Sigmoid colon (tissue), 6 donors: ENCODE measurements at regions not wholly inside any gene's neighbourhood (a gene's known extent, or its start where the extent isn't known, plus 50 kb on each side); places are given as distances from the start of the nearest gene placed in this dataset.

Source experiments
- DNase-seq: peaks from one replicate; pipeline ENCODE4 v3.0.0-alpha.2; 2019
- H3K27ac ChIP-seq, 4 donors: fragments of 200-600 bp; sonication (generic); one replicate each; pipeline ENCODE4 v1.5.1; 2016 to 2019; ENCODE audit warnings: mild to moderate bottlenecking in 1 of 4
- H3K27me3 ChIP-seq, 3 donors: fragments of 200-600 bp; sonication (generic); one replicate each; pipeline ENCODE4 v1.5.1; 2019; ENCODE audit warnings: mild to moderate bottlenecking in 1 of 3
- H3K36me3 ChIP-seq, 4 donors: fragments of 200-600 bp; sonication (generic); one replicate each; pipeline ENCODE4 v1.5.1; 2016 to 2019
- H3K4me1 ChIP-seq, 4 donors: fragments of 200-600 bp; sonication (generic); one replicate each; pipeline ENCODE4 v1.5.1; 2017 to 2019
- H3K4me3 ChIP-seq, 4 donors: fragments of 200-600 bp; sonication (generic); one replicate each; pipeline ENCODE4 v1.5.1; 2017 to 2019; ENCODE audit warnings: mild to moderate bottlenecking in 2 of 4, moderate library complexity in 1 of 4
- H3K9me3 ChIP-seq, 4 donors: fragments of 200-600 bp in 3 of 4; sonication (generic) in 3 of 4; one replicate each; pipeline versions ENCODE4 v1.5.1 to v1.6.1; 2013 to 2019
- CTCF ChIP-seq, 4 experiments: fragments of 450-650 bp in 3 of 4; fragments of 200-600 bp in 1 of 4; IDR thresholded peaks; one replicate each; pipeline ENCODE4 v1.5.1; 2016 to 2019; ENCODE audit warnings: antibody characterized with exemption in 4 of 4, mild to moderate bottlenecking in 3 of 4, moderate library complexity in 2 of 4
- EP300 ChIP-seq, 4 donors: sonication (generic); formaldehyde crosslinking; IDR thresholded peaks; one replicate each; pipeline ENCODE4 v1.6.1; 2017; ENCODE audit warnings: antibody characterized with exemption in 4 of 4
- POLR2A ChIP-seq, 2 donors: fragments of 450-650 bp; IDR thresholded peaks; one replicate each; pipeline ENCODE4 v1.6.1; 2016; ENCODE audit warnings: antibody characterized with exemption in 2 of 2, mild to moderate bottlenecking in 2 of 2, moderate library complexity in 2 of 2
- POLR2AphosphoS5 ChIP-seq, 4 donors: sonication (generic); formaldehyde crosslinking; IDR thresholded peaks; one replicate each; pipeline ENCODE4 v1.6.1; 2017; ENCODE audit warnings: antibody characterized with exemption in 4 of 4
- WGBS, 2 donors: extraction: QIAGEN DNeasy Blood & Tissue Kit; methylation state at CpG; one replicate each; pipeline ENCODE4 v1.1.7; 2013; 5-methylcytosine and 5-hydroxymethylcytosine counted together
- intact Hi-C: fragments of 100-400 bp; cut with DNase I; formaldehyde crosslinking; loops from one replicate; pipeline ENCODE4 v1.15.1; 2023
- donor health status: healthy with polysubstance abuse.
- donor health status: healthy.

GRCh38 chr11:105520706-105521345, 89.0 kb upstream of the GRIA4 start:
- Histone ChIP-seq H3K27me3 (no peaks in the 10 kb centered on the region), H3K4me1 (no peaks in the 10 kb centered on the region), H3K36me3 (no peaks in the 10 kb centered on the region), H3K4me3 (no peak overlapping the region), H3K9me3 (no peaks in the 10 kb centered on the region), H3K27ac (no peak overlapping the region)
- intact Hi-C loops, result no loop called here
- no peak for DNase-seq
- WGBS, 2 donors, result 89 to 93% methylated on average over 4 of the region's 4 CpGs
- no peak for TF ChIP-seq POLR2AphosphoS5 (IDR thresholded peaks at IDR 0.05)
- TF ChIP-seq EP300 (IDR thresholded peaks at IDR 0.05), result no peak
- no peak for TF ChIP-seq CTCF (IDR thresholded peaks at IDR 0.05)
- TF ChIP-seq POLR2A (IDR thresholded peaks at IDR 0.05), result no peak

- H3K36me3 ChIP-seq, result no peaks in the 10 kb centered on the region
- no peaks in the 10 kb centered on the region for H3K9me3 ChIP-seq
- no peaks in the 10 kb centered on the region for H3K4me1 ChIP-seq
- TF ChIP-seq POLR2A (IDR thresholded peaks at IDR 0.05) (no peak), CTCF (IDR thresholded peaks at IDR 0.05) (no peak)
- DNase-seq, result no peak
- WGBS, 2 donors, result 57 to 78% methylated on average over 5 of the region's 5 CpGs
- no peak overlapping the region for H3K4me3 ChIP-seq
- intact Hi-C loops, result no loop called here
- H3K27me3 ChIP-seq, result no peaks in the 10 kb centered on the region
- H3K27ac ChIP-seq, result no peak overlapping the region
Measured at GRCh38 chr11:105507496-105508254, 102.2 kb upstream of the GRIA4 start.

- no peaks in the 10 kb centered on the region for H3K27me3 ChIP-seq
- TF ChIP-seq EP300 (IDR thresholded peaks at IDR 0.05) (no peak), POLR2AphosphoS5 (IDR thresholded peaks at IDR 0.05) (no peak), POLR2A (IDR thresholded peaks at IDR 0.05) (no peak), CTCF (IDR thresholded peaks at IDR 0.05) (no peak)
- WGBS, 2 donors, result 33 to 81% methylated on average over 1 of the region's 1 CpG
- no peaks in the 10 kb centered on the region for H3K4me1 ChIP-seq
- no peaks in the 10 kb centered on the region for H3K36me3 ChIP-seq
- no peak overlapping the region for H3K27ac ChIP-seq
- DNase-seq, result no peak
- H3K4me3 ChIP-seq, result no peak overlapping the region
- H3K9me3 ChIP-seq, result no peaks in the 10 kb centered on the region
- intact Hi-C loops, result no loop called here
Measured at GRCh38 chr11:105492010-105492409, 117.9 kb upstream of the GRIA4 start.

GRCh38 chr11:105491394-105491793, 118.5 kb upstream of the GRIA4 start:
- no peaks in the 10 kb centered on the region for H3K27me3 ChIP-seq
- H3K27ac ChIP-seq, result no peak overlapping the region
- H3K4me1 ChIP-seq, result no peaks in the 10 kb centered on the region
- no peak for TF ChIP-seq EP300 (IDR thresholded peaks at IDR 0.05)
- no peak for TF ChIP-seq POLR2A (IDR thresholded peaks at IDR 0.05)
- no peak for TF ChIP-seq CTCF (IDR thresholded peaks at IDR 0.05)
- no peak for TF ChIP-seq POLR2AphosphoS5 (IDR thresholded peaks at IDR 0.05)
- DNase-seq, result no peak
- intact Hi-C loops, result no loop called here
- 85 to 90% methylated on average over 1 of the region's 1 CpG for WGBS, 2 donors
- H3K4me3 ChIP-seq, result no peak overlapping the region
- no peaks in the 10 kb centered on the region for H3K9me3 ChIP-seq
- H3K36me3 ChIP-seq, result no peaks in the 10 kb centered on the region
